IPS-18c (cell line): ENCODE measurements at regions not wholly inside any gene's neighbourhood (a gene's known extent, or its start where the extent isn't known, plus 50 kb on each side); places are given as distances from the start of the nearest gene placed in this dataset.

Experiments
- H3K4me3 ChIP-seq: 2 replicates; pipeline ENCODE4 v1.7.0; 2013; ENCODE audit warnings: low read depth, mild to moderate bottlenecking, low read length, moderate library complexity; ENCODE audit not compliant: insufficient read depth
- H3K9me3 ChIP-seq: one replicate; pipeline ENCODE4 v1.6.1; 2013; ENCODE audit warnings: mild to moderate bottlenecking, low read length, moderate library complexity; ENCODE audit not compliant: control insufficient read depth, insufficient read depth

GRCh38 chr6:156057869-156058268 lies 602.2 kb upstream of the NOX3 start:
- Histone ChIP-seq H3K9me3 (no peaks in the 10 kb centered on the region), H3K4me3 (no peak overlapping the region)

DNA sequence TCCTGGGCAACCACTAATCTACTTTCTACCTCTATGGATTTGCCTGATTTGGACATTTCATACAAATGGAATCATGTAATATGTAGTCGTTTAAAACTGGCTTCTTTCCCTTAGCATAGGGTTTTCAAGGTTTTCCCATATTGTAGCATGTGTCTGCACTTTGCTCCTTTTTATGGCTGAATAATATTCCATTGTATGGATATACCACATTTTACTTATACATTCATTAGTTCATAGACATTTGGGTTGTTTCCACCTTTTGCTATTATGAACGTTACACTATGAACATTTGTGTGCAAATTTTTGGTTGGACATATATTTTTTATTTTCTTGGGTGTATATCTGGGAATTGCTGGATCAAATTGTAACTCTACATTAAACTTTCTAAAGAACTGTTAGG lies 600.4 kb upstream of the NOX3 start:
- Histone ChIP-seq H3K4me3 (no peak overlapping the region), H3K9me3 (no peaks in the 10 kb centered on the region)

DNA sequence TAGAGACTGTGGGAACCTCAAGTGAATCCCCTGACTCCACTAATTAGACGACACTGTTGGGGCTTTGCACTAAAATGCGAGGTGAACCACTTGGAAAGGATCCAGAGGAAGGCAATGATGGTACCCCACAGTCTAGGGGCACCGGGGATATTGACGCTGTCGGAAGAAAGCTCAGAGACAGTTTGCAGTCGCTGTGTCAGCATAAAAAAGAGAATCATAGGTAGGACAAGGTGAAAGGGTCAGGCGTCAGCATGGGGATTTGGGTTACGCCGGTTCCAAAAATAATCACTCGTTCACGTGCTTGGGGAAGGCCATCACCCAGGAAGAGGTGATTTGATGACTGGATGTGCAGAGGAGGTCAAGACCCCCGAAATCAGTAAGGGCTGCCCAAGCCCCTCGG lies 598.0 kb upstream of the NOX3 start:
- Histone ChIP-seq H3K4me3 (no peak overlapping the region), H3K9me3 (no peaks in the 10 kb centered on the region)

DNA sequence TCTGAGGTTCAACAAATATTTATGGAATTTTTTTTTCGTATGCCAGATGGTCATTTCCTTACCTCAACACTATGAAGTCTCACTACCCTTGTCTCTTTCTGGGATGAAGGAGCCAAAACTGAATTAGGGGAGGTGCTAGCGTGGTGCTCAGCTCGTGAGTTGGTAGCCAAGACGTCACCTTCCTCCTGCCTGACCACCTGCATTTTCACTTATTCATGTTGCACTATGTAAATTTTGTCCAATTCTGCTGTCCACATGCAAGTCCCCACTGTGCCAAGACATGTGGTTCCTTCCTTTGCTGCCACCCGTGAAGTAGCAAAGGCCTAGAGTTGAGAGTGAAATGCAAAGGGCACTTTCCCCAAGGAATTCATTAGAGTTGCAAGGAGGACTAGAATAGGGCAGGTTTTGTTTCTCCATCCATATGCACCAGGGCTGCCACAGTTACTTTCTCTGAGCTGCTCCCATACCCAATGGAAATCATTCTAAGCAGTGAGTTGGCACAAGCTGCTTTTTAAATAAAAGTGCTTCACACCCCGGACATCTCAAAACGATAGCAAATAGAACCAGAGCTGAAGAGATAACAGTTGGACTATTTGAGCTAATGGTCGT lies 591.3 kb upstream of the NOX3 start:
- peaks cover 2% of the 10 kb centered on the region for H3K9me3 ChIP-seq
- H3K4me3 ChIP-seq: no peak overlapping the region

DNA sequence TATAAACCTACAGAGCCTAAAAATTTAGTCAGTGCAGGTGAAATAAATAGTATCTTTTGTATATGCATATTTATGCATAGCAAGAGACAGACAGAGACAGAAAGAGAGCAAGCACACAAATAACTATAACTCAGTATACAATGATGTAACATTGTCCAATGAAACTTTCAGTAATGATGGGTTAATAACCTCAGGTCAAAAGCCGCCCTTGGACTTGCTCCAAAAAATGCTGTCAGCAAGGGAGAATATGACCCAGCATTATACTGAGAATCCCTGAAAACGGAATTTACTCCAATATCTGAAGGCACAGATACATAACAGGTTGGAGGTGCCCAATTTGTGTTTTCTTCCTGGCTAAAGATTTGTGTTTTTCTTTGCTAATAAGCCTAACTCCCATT lies 590.6 kb upstream of the NOX3 start:
- Histone ChIP-seq H3K9me3 (peaks cover 2% of the 10 kb centered on the region), H3K4me3 (no peak overlapping the region)

DNA sequence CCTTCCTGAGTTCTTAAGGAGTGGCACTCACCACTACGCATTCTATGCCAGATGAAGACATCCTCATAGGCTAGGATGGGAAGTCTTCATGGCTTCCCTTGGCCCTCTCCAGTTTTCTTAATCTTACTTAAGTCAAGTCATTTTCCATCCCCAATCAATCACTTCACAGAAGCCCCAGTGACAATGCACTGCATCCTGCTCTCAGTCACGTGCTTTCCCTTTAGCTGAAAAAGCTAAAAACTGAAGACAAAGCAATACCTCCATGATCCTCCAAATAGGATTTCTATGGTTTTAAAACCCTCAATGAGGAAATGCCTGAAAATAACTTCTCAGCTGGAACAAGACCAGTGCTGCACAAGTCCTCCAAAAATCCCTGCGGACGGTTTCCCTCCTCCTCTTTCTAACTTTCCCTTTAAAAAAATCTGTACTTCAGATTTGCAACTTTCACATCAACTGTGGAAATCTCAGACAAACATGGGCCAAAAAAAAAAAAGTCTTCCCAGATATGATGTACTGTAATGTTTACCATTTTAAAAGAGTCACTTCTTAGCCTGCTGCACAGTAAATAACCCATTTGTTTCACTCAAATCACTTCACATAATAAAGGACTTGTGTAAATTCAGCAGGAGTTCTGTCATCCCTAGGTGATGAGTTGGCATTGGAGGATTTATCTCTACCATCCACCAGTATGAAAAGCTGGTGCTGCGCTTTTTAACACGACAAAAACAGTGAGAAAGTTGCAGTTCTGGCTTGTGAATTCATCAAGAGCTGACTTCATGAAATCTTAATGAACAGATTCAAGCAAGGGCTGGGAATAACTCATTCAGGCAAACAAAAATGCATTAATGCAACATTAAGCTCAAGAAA lies 590.0 kb upstream of the NOX3 start:
- Histone ChIP-seq H3K4me3 (no peak overlapping the region), H3K9me3 (peaks cover 2% of the 10 kb centered on the region)

GRCh38 chr6:156033598-156033997 lies 578.0 kb upstream of the NOX3 start:
- no peak overlapping the region for H3K4me3 ChIP-seq
- H3K9me3 ChIP-seq: peaks cover 2% of the 10 kb centered on the region

- Histone ChIP-seq H3K9me3 (peaks cover 3% of the 10 kb centered on the region), H3K4me3 (no peak overlapping the region)
Measured at GRCh38 chr6:156031516-156031915, 575.9 kb upstream of the NOX3 start.

DNA sequence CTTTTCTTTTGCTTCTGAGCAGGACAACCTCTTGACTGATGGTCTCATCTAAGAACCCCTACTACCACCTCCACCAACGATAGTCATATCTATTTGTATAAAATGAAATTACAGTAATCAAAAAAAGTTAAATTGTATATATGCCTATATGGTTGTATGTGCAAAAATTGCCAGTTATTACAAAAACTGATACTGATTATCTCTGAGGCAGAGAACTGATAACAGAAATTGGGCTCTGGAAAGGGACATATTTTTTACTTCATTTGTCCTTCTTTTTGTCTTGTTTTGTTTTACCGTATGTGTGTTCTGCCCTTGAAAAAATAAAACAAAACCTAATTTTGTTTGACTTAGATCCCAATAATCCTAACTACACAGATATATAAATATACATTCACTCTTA lies 574.4 kb upstream of the NOX3 start:
- Histone ChIP-seq H3K4me3 (no peak overlapping the region), H3K9me3 (peaks cover 7% of the 10 kb centered on the region)

DNA sequence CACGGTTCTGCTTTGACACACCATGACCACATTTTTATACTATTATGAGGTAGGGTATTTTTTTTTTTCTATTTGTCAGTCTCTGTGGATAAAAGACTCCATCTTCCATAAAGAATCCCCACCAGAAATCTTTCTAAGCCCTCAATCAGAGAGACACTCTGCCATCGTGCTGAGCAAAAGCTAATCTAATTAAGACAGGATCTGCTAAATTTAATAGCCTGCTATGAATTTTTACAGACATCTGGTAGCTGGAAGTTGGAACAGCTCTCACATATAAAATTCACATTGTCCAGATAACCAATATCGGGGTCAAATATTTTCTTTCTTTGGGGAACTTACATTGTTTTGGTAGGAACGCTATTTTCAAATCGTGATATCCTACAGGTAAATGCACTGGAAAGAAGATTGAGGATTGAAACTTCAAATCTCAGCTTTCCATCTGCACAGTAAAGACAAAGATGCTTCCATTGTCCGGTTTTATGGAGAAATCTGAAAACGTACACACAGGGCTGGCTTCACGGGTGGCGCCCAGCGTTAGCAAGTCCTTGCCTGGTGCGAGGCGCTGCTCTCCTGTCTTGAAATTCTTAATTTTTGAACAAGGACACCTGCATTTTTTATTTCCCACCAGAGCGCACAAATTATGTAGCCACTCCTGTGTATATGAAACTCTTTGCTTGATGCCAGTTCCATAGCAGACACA lies 573.8 kb upstream of the NOX3 start:
- no peak overlapping the region for H3K4me3 ChIP-seq
- peaks cover 7% of the 10 kb centered on the region for H3K9me3 ChIP-seq

- Histone ChIP-seq H3K4me3 (no peak overlapping the region), H3K9me3 (peaks cover 5% of the 10 kb centered on the region)
Measured at GRCh38 chr6:156028335-156029131, 572.9 kb upstream of the NOX3 start.

DNA sequence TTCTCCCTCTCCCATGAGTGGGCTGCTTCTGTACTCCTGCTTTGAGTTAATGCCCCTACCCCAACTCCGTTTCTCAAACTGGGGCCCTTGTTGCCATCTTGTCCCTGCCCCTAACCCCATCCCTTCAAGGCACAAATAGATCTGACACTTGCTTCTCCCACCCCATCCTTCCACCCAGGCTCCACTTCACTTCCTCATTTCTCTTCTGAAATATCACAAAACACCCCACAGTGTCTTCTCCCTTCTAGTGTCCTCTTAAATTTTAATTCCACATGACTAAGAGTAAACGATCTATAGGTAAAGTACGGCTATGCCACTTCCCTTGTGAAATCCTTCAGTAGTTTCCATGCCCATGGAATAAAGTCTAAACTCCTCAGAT lies 571.6 kb upstream of the NOX3 start:
- no peak overlapping the region for H3K4me3 ChIP-seq
- peaks cover 5% of the 10 kb centered on the region for H3K9me3 ChIP-seq

DNA sequence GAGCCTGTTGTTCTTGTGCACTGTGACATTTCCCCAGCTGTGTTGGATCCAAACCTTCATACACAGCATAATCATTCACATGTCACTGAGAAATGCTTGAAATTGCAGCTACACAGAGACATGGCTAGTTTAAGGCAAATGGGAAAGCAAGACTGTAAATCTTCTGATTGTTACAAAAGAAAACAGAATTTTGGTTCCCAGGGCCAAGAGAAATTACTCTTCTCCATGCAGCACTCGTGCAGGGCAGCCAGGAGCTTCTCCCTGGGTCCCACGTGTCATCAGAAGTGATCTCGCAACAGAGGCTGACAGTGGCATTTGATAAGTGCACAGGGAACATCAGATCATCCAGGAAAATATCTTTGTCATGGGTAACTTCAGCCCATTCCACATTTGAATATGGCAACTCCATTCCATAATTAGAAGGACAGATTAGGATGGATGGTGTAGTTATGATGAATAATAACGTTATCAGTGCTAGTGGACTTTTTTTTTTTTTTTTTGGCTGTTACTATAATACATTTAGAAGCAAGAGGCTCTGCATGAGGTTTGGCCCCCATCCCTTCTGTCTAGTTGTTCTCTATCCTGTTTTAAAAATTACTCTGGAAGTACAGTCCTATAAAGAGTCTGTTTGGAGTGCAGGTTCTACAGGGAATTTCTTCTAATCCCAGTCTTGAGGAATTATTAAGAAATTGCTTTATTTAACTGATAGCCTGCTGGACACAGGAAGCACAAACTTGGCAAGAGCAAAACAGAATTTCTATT lies 571.0 kb upstream of the NOX3 start:
- peaks cover 5% of the 10 kb centered on the region for H3K9me3 ChIP-seq

DNA sequence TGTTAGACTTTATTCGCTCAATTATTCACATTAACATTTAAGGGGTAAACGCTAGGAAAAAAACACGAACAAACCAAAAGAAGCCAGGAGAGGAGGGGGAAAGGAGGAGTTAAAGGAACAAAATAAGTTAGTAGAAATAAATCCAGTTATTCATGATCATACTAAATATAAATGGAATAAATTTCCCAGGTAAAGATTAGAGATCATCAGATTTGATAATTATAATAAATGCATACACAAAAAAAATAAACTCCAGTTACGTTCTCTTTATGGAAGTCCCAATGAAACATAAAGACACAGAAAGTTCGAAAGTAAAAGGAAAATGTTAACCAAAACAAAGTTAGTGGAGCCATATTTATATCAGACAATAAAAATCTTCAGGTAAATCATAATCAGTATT lies 568.7 kb upstream of the NOX3 start:
- H3K9me3 ChIP-seq: peaks cover 5% of the 10 kb centered on the region
- H3K4me3 ChIP-seq: no peak overlapping the region

More for the DNA sequence above, 571.0 kb upstream of the NOX3 start:
- no peak overlapping the region for H3K4me3 ChIP-seq

- Histone ChIP-seq H3K4me3 (no peak overlapping the region), H3K9me3 (peaks cover 5% of the 10 kb centered on the region)
Measured at GRCh38 chr6:156021746-156022396, 566.2 kb upstream of the NOX3 start.

- no peaks in the 10 kb centered on the region for H3K9me3 ChIP-seq
- H3K4me3 ChIP-seq: no peak overlapping the region
Measured at GRCh38 chr6:156017838-156018237, 562.2 kb upstream of the NOX3 start.
